Activated gamma-delta T cell treated with Interleukin-2 at 50 U/mL for 16 hours (primary cell): ENCODE measurements at regions not wholly inside any gene's neighbourhood (a gene's known extent, or its start where the extent isn't known, plus 50 kb on each side); places are given as distances from the start of the nearest gene placed in this dataset.

Experiments
- DNase-seq: peaks from one replicate; pipeline ENCODE4 v3.0.0-alpha.2; 2020

DNA sequence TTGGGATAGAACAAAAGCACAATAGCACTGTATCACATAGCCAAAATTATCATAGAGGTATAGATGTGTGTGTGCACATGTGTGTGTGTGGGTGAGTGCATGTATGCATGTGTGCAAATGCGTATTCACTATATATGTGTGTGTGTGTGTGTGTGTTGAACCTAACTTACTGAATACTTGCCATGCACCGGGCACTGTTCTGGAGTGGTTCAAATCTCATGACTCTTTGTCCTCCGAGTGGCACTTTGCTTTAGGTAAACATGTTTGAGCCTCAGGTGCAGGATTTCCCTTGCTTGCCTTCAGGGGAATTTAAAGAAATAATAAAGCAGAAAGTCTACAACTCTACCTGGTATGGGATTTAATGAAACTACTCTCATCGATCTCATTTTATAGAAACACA, 183.5 kb upstream of the GDNF start:
- DNase-seq, result no peak

GRCh38 chr5:38022631-38023030, 182.8 kb upstream of the GDNF start:
- DNase-seq, result no peak

DNA sequence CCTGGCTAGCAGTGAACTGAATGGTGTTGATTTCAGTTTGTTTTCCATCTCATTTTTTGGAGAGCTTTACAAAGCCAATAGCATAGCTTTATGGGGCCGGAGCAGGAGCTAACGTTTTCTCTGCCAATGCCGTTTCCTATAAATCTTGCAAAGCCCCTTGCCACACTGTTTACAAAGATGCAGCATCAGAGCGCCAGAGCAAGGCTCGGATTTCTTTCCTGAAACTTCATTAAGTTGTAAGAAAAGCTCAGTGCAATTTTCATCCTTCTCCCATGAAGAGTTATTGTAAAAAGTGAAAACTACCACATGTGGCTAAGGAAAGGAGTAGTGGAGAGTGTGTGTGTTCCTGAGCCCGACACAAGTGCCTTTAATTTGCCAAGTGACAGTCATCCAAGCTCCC, 178.2 kb upstream of the GDNF start:
- DNase-seq, result no peak

DNA sequence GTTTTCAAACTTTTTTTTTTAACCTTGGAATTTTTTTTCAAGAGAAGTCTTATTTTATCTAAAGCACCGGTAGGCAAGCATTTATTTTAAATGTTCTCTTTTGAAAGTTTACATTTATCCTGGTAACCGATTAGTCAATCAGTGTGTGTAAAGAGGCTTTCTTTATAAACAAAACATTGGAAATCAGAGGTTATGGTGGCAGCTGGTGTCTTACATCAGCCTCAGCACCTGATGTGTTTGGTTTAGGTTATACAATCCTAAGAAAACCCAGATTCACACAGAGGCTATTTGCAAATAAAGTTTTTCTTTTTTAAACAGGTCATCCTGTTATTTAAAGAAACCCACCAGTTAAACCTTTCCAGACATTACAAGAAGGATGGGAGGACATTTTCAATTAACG, 173.3 kb upstream of the GDNF start:
- no peak for DNase-seq

- DNase-seq, result no peak
These were observed 171.9 kb upstream of the GDNF start for GRCh38 chr5:38011668-38012188.

- DNase-seq, result no peak
These were observed 170.0 kb upstream of the GDNF start for GRCh38 chr5:38009749-38010358.

GRCh38 chr5:38008198-38008597, 168.4 kb upstream of the GDNF start:
- DNase-seq, result no peak

- no peak for DNase-seq
These were observed 159.8 kb upstream of the GDNF start for GRCh38 chr5:37999593-37999992.

- DNase-seq, result no peak
These were observed 157.1 kb upstream of the GDNF start for GRCh38 chr5:37996918-37997317.

GRCh38 chr5:37994729-37995128, 154.9 kb upstream of the GDNF start:
- no peak for DNase-seq

DNA sequence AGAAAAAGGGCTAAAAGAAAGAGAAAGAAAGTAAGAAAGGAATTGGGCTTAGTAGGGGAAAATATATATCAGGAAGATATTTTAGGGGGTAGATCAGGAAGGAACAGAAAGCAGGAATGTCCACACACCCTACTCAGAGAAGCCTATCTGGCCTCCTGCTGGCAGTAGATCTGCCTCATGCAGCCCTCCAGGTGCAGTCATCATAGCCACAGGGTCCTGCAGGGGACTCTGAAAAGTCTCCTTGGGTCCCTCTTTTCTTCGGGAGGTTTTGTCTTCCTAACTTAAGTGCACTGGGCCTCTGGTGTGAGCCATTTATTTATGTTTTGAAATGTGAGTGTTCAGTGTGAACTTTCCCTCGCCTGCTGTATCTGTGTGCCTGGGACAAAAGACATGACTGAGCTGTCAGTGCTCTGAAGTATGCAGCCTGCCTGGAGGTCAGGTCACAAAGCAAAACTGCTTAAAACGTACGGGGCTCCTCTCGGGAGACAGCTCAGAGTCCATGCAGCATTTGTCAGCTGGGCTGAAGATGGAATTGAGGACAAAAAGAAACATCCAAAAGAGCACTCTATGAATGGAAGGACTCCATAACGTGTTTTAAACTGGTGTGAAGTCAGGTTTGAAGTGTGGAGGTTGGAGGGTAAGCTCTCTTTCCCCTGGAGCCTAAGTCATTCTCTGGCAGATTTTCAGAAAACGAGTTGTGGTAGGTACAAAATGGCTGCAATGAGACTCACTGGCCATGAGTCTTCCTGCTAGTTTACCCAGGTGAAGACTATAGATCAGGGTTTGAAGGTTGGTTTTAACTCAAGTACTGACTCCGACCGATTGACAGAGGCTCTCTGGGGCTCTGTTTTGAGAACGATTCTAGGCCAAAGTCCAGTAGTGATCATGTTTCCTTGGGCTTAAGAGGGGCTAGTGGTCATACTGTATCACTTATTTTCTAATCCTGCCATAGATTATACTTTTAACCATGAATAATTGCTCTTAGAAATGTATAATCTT, 151.8 kb upstream of the GDNF start:
- DNase-seq, result no peak

GRCh38 chr5:37989884-37990283, 150.0 kb upstream of the GDNF start:
- no peak for DNase-seq

- DNase-seq, result no peak
These were observed 148.7 kb upstream of the GDNF start for GRCh38 chr5:37988454-37989046.

- no peak for DNase-seq
These were observed 144.5 kb upstream of the GDNF start for GRCh38 chr5:37984300-37984699.

- DNase-seq, result no peak
These were observed 143.6 kb upstream of the GDNF start for GRCh38 chr5:37983463-37983862.

GRCh38 chr5:37979559-37979958, 139.7 kb upstream of the GDNF start:
- no peak for DNase-seq

- no peak for DNase-seq
These were observed 135.7 kb upstream of the GDNF start for GRCh38 chr5:37975531-37975930.

- DNase-seq, result no peak
These were observed 131.7 kb upstream of the GDNF start for GRCh38 chr5:37971483-37972024.

DNA sequence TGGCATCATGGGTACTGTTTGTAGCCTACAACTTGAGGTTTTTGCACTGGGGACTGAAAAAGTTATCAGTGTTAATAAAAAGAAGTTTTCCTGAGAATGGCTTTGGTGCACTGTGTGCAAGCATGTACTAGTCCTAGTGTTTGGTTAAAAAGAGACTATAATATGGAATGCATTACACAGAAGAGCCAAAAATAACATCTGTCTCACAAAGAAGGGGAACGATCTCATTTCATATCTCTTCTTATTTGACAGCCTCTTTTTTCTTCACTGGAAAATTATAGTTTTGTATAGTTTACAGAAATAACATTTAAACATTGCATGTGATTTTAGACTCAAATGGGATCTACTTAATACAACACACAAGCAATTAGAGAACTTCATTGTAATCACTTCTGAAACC, 127.0 kb upstream of the GDNF start:
- DNase-seq, result no peak

DNA sequence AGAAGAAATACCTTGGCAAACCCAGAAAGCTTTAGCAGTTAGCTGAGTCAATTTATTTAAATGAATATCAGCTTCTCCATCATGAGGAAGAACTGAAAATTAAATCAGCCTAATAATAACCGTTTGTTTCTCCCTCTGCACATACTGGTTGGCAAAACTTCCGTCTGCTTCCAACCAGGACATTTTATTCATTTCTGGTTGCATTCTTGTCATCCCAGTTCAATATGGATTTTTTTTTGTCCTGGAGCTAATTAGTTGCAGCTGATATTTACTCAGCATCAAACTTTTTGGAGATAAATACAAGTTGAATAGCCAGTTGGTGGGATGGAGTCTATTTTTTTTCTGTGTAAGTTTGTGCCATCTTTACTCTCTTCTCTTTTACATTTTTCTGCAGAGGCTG, 126.5 kb upstream of the GDNF start:
- no peak for DNase-seq

DNA sequence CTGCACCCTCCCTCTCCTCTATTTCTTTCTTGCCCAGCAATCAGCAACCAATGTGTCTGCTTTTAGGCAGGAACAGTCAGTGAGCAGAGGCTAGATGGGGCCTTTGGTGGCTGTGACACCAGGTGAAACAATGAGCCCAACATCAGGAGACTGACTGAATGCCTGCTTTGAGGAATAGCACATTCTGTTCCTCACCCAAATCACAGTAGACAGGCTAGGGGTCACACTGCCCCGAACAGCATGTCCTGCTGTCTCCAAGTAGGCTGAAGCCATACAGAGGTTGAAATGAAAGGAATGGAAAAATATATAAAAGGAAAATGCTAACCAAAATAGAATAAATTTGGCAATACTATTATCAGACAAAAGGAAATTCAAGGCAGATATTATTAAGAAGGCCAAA, 122.5 kb upstream of the GDNF start:
- no peak for DNase-seq

- DNase-seq, result no peak
These were observed 117.4 kb upstream of the GDNF start for GRCh38 chr5:37957218-37957617.

DNA sequence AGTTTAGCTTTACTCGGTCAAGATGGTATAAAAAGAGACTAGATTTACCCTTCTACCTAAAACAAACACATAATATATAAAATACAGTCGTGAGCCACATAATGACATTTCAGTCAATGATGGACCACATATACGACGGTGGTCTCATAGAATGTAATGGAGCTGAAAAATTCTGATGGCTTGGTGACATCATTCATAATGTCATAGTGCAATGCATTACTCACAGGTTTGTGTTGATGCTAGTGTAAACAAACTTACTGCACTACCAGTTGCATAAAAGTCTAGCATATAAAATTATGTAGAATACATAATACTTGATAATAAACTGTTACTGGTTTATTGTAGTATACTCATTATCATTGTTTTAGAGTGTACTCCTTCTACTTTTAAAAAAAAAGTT, 115.9 kb upstream of the GDNF start:
- DNase-seq, result no peak

- DNase-seq, result no peak
These were observed 114.7 kb upstream of the GDNF start for GRCh38 chr5:37954561-37954960.
